ENCODE measurements at regions not wholly inside any gene's neighbourhood (a gene's known extent, or its start where the extent isn't known, plus 50 kb on each side); places are given as distances from the start of the nearest gene placed in this dataset.

DNA sequence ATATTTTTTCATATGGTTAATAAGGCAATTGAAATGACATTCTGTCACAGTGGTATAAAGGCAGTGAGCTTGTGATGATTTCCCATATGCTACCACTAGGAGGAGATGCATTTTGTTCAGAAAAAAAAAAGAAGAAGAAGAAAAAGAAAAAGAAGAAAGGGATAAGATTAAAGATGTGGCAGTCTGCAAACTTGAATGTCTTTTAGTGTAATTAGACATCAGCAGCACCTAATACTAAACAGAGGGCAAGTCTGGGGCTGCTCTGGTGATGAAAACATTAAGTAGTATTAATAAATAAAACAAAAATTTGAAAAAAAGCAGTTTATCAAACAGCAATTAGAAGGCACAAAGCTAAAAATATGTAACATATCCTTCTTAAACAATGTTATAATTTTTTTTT is 95.4 kb upstream of the DEFB112 start:
- Histone ChIP-seq H3K4me2 (ENCODE audit: low read length) (no peak overlapping the region), H3K4me3 (ENCODE audit: low read length) (no peak overlapping the region), H2AFZ (ENCODE audit: low read depth, low read length) (no peak overlapping the region), H3K79me2 (ENCODE audit: low read length) (no peaks in the 10 kb centered on the region), H3K27me3 (ENCODE audit: low read depth, low read length) (no peaks in the 10 kb centered on the region), H4K20me1 (ENCODE audit: insufficient read depth, low read length) (no peaks in the 10 kb centered on the region), H3K9ac (ENCODE audit: low read length) (no peak overlapping the region), H3K9me3 (ENCODE audit: insufficient read depth, low read length) (no peaks in the 10 kb centered on the region), H3K27ac (ENCODE audit: low read length) (no peak overlapping the region), H3K4me1 (ENCODE audit: low read length) (no peaks in the 10 kb centered on the region), H3K36me3 (replicated peaks; ENCODE audit: low read depth, low read length) (no peaks in the 10 kb centered on the region)
- no peak for TF ChIP-seq EZH2phosphoT487 (IDR thresholded peaks at IDR 0.05; ENCODE audit: low read depth)
- TF ChIP-seq, protein P1, sequence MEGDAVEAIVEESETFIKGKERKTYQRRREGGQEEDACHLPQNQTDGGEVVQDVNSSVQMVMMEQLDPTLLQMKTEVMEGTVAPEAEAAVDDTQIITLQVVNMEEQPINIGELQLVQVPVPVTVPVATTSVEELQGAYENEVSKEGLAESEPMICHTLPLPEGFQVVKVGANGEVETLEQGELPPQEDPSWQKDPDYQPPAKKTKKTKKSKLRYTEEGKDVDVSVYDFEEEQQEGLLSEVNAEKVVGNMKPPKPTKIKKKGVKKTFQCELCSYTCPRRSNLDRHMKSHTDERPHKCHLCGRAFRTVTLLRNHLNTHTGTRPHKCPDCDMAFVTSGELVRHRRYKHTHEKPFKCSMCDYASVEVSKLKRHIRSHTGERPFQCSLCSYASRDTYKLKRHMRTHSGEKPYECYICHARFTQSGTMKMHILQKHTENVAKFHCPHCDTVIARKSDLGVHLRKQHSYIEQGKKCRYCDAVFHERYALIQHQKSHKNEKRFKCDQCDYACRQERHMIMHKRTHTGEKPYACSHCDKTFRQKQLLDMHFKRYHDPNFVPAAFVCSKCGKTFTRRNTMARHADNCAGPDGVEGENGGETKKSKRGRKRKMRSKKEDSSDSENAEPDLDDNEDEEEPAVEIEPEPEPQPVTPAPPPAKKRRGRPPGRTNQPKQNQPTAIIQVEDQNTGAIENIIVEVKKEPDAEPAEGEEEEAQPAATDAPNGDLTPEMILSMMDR (IDR thresholded peaks at IDR 0.05; ENCODE audit: low read depth, low read length), result peak; percentile 60

DNA sequence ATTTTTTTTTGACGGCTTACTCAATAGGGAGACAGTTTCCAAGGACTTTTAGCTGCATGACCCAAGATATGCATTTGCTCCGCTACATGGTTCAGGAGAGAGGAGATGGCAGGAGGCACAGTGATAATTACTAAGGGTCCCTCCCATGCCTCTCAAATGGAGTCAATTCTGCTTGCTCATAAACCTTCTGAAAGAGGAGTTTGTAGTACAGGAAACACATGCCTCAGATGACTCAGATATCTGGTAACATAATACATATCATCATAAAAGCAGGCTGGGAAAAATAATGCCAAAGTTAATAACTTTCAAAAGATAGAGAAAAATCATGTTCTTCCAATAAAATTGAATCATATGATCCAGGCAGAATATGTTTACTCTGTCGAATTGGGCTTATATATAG is 97.6 kb upstream of the DEFB112 start:
- no peaks in the 10 kb centered on the region for H3K4me1 ChIP-seq (ENCODE audit: low read length)
- H3K9ac ChIP-seq (ENCODE audit: low read length), result no peak overlapping the region
- no peaks in the 10 kb centered on the region for H4K20me1 ChIP-seq (ENCODE audit: insufficient read depth, low read length)
- H3K27ac ChIP-seq (ENCODE audit: low read length), result no peak overlapping the region
- no peaks in the 10 kb centered on the region for H3K9me3 ChIP-seq (ENCODE audit: insufficient read depth, low read length)
- TF ChIP-seq, protein P1 (IDR thresholded peaks at IDR 0.05; ENCODE audit: low read depth, low read length), result no peak
- TF ChIP-seq EZH2phosphoT487 (IDR thresholded peaks at IDR 0.05; ENCODE audit: low read depth), result no peak
- H3K4me2 ChIP-seq (ENCODE audit: low read length), result no peak overlapping the region
- H3K36me3 ChIP-seq (replicated peaks; ENCODE audit: low read depth, low read length), result no peaks in the 10 kb centered on the region
- H3K4me3 ChIP-seq (ENCODE audit: low read length), result no peak overlapping the region
- no peak overlapping the region for H2AFZ ChIP-seq (ENCODE audit: low read depth, low read length)
- no peaks in the 10 kb centered on the region for H3K27me3 ChIP-seq (ENCODE audit: low read depth, low read length)
- H3K79me2 ChIP-seq (ENCODE audit: low read length), result no peaks in the 10 kb centered on the region

DNA sequence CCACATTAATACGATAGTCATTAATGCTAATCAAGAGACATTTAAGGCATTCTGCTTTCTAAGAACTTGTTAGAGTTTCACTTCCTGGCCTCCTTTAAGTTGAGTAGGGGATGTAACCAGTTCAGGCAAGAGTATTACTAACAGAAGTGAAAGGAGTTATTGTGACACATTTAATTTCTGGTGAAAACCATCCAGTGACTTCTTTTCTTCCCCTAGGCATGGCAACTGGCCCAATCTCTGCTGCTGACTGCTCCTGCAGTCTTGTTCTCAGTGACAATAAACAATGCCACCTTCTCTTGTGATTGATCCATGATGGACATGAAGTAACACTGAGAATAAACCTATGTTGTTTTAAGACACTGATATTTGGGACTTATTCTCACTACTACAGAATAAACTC is 130.9 kb upstream of the DEFB112 start:
- Histone ChIP-seq H3K9me3 (ENCODE audit: insufficient read depth, low read length) (no peaks in the 10 kb centered on the region), H4K20me1 (ENCODE audit: insufficient read depth, low read length) (no peaks in the 10 kb centered on the region), H2AFZ (ENCODE audit: low read depth, low read length) (no peak overlapping the region), H3K27me3 (ENCODE audit: low read depth, low read length) (peaks cover 13% of the 10 kb centered on the region; the same call in 1 of the 2 replicates), H3K4me1 (ENCODE audit: low read length) (peaks cover 4% of the 10 kb centered on the region; the same call in 1 of the 2 replicates), H3K27ac (ENCODE audit: low read length) (no peak overlapping the region), H3K4me3 (ENCODE audit: low read length) (no peak overlapping the region), H3K79me2 (ENCODE audit: low read length) (no peaks in the 10 kb centered on the region), H3K9ac (ENCODE audit: low read length) (no peak overlapping the region), H3K4me2 (ENCODE audit: low read length) (no peak overlapping the region), H3K36me3 (replicated peaks; ENCODE audit: low read depth, low read length) (no peaks in the 10 kb centered on the region)
- no peak for TF ChIP-seq EZH2phosphoT487 (IDR thresholded peaks at IDR 0.05; ENCODE audit: low read depth)
- TF ChIP-seq, protein P1 (IDR thresholded peaks at IDR 0.05; ENCODE audit: low read depth, low read length), result no peak

DNA sequence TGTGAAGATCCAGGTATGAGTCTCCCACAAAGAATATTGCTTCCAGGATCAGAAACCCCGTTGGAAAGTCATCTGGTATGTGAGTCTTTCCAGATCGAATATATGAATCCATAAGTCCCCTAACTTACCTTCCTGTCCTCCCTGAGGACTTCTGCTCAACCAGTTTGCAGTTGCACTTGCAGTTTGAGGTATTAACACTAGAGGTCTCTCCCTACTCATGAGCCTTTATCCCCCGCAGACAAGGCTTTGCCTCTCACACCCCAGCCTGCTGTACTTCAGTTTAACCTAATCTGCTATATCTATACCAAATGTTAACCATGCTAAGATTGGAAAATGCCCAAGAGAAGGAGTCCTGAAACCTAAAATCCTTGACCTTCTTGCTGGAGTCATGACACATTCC is 135.3 kb upstream of the DEFB112 start:
- Histone ChIP-seq H3K4me3 (ENCODE audit: low read length) (no peak overlapping the region), H3K9me3 (ENCODE audit: insufficient read depth, low read length) (no peaks in the 10 kb centered on the region), H3K36me3 (replicated peaks; ENCODE audit: low read depth, low read length) (no peaks in the 10 kb centered on the region), H2AFZ (ENCODE audit: low read depth, low read length) (no peak overlapping the region), H3K4me1 (ENCODE audit: low read length) (peaks cover 10% of the 10 kb centered on the region), H3K79me2 (ENCODE audit: low read length) (no peaks in the 10 kb centered on the region), H3K4me2 (ENCODE audit: low read length) (no peak overlapping the region), H3K9ac (ENCODE audit: low read length) (no peak overlapping the region), H3K27me3 (ENCODE audit: low read depth, low read length) (peaks cover 13% of the 10 kb centered on the region; the same call in 1 of the 2 replicates), H3K27ac (ENCODE audit: low read length) (no peak overlapping the region), H4K20me1 (ENCODE audit: insufficient read depth, low read length) (no peaks in the 10 kb centered on the region)
- TF ChIP-seq, protein P1 (IDR thresholded peaks at IDR 0.05; ENCODE audit: low read depth, low read length), result peak; percentile 54
- TF ChIP-seq EZH2phosphoT487 (IDR thresholded peaks at IDR 0.05; ENCODE audit: low read depth), result no peak
